ENCODE measurements at regions not wholly inside any gene's neighbourhood (a gene's known extent, or its start where the extent isn't known, plus 50 kb on each side); places are given as distances from the start of the nearest gene placed in this dataset.

DNA sequence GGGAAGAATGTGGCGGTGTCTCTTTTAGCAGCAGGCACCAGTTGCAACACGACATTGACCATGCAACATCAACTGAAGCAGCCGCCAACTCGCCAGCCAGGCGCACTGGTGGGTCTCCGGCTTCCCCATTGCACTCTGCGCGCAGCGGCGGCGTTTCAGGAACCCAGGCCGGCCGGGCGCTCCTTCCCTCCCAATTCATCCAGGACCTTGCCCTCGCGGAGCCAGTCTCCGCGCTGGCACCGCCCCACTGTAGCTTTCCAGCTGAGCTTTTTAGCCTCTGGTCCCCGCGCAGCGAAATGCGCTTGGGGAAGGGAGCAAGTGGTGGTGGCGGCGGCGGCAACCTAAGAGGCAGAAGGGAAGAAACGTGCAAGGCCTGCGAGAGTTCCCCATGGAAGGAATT, 297.9 kb upstream of the RIMS1 start:
- no peak for DNase-seq (ENCODE audit: low read depth)
- no peak overlapping the region for H3K4me3 ChIP-seq (ENCODE audit: low read depth, low read length)
- TF ChIP-seq, protein P1, sequence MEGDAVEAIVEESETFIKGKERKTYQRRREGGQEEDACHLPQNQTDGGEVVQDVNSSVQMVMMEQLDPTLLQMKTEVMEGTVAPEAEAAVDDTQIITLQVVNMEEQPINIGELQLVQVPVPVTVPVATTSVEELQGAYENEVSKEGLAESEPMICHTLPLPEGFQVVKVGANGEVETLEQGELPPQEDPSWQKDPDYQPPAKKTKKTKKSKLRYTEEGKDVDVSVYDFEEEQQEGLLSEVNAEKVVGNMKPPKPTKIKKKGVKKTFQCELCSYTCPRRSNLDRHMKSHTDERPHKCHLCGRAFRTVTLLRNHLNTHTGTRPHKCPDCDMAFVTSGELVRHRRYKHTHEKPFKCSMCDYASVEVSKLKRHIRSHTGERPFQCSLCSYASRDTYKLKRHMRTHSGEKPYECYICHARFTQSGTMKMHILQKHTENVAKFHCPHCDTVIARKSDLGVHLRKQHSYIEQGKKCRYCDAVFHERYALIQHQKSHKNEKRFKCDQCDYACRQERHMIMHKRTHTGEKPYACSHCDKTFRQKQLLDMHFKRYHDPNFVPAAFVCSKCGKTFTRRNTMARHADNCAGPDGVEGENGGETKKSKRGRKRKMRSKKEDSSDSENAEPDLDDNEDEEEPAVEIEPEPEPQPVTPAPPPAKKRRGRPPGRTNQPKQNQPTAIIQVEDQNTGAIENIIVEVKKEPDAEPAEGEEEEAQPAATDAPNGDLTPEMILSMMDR (IDR thresholded peaks at IDR 0.05; ENCODE audit: control insufficient read depth, extremely low read depth, insufficient read depth), result no peak

DNA sequence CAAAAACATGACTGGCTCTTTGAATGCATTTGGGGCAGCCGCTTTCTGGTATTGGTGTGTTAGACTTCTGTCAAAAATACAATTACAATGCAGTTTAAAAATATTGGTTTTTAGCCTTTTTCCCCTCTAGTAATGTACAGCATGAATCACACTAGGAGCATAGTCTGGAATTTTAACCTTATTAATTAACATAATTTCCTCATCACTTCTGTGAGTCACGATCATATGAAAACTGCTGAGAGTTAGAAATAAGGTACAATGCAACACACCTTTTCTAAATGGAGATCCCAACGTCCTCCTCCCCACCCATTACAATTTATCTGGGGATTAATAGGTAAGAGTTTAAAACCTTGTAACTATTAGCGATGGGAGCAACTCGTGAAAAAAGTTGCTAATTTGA, 297.1 kb upstream of the RIMS1 start:
- DNase-seq (ENCODE audit: low read depth), result no peak

DNA sequence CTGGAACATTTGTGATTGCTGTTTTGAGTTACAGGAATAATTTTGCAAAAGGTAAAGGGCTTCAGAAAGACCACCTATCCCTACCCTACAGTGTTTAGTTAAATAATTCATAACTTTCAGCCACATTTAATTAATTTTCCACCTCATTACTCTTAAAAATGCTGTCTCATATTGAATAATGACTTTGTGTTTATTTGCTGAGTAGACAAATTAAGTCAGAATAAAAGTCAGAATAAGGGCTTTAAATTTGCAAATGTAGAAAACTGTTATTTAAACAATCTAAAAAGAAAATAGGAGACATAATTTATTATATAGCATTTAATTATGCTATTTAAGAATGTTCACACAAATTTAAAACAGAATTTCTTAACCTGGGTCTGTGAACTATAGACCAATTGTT, 293.7 kb upstream of the RIMS1 start:
- no peak for DNase-seq (ENCODE audit: low read depth)
- TF ChIP-seq, protein P1 (IDR thresholded peaks at IDR 0.05; ENCODE audit: control insufficient read depth, extremely low read depth, insufficient read depth), result no peak

More for the DNA sequence above, 297.1 kb upstream of the RIMS1 start:
- TF ChIP-seq, protein P1 (IDR thresholded peaks at IDR 0.05; ENCODE audit: control insufficient read depth, extremely low read depth, insufficient read depth), result no peak
- H3K4me3 ChIP-seq (ENCODE audit: low read depth, low read length), result no peak overlapping the region

DNA sequence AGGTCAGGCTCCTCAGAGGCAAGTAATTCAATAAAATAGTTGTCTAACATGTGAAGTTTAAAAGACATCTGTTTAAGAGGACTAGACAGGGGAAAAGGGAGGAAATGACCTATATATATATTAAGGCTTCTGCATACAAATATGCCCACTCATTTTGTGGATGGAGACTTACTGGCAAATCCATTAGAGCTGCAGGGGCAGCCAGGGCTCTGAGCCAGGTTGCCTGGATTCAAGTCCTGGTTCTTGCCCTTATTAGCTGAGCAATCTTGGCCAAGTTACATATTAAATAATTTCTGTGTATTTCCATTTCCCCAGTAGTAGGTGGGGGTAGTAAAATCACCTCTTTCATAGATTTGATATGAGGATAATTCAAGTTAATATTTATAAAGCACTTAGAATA, 287.0 kb upstream of the RIMS1 start:
- DNase-seq (ENCODE audit: low read depth), result no peak
- H3K4me3 ChIP-seq (ENCODE audit: low read depth, low read length), result no peak overlapping the region
- TF ChIP-seq, protein P1 (IDR thresholded peaks at IDR 0.05; ENCODE audit: control insufficient read depth, extremely low read depth, insufficient read depth), result no peak

More for the DNA sequence above, 293.7 kb upstream of the RIMS1 start:
- H3K4me3 ChIP-seq (ENCODE audit: low read depth, low read length), result no peak overlapping the region

DNA sequence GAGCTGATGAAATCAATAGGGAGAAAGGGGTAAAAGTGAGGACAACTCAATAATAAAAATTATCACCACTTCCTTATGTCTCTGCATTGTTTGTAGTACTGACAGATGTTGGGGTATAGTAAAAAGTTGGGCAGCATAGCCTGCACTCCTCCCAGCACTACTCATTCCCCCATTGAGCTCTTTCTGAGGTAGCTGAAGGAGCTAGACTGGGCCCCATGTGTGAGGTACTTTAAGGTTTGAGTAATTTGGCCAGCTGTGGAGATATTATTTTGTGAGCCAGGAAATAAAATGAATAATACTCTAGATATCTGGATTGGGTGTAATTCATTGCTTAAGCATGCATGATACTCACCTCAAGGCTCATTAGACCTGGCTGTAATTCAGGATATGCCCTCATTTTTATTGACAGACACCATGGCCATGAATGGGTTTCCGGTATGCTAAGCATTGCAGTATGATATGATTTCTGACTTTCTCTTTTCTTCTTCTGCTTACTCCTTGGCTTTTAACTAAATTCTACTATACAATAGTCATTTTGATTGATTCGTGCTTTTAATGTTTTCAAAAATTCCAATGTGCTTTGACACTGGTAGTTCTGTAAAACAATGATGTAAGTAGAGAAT, 283.9 kb upstream of the RIMS1 start:
- TF ChIP-seq, protein P1 (IDR thresholded peaks at IDR 0.05; ENCODE audit: control insufficient read depth, extremely low read depth, insufficient read depth), result no peak
- no peak for DNase-seq (ENCODE audit: low read depth)
- no peak overlapping the region for H3K4me3 ChIP-seq (ENCODE audit: low read depth, low read length)

DNA sequence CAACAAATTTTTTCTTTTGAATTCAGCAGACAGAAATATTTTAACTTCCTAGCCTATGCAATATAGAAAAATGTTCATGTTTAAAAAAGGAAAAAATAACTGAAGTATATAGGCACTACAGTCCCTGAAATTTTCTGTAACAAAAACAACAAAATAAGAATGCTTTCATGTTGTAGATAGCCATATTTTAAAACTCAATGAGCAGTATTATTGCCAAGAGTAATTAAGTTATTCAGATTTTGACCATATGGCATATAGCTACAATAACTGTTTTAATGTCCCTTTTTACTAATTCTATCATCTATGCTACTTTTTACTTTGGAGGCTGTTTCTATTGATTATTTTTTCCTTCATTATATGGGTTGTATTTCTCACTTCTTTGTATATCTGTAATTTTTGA, 283.3 kb upstream of the RIMS1 start:
- DNase-seq (ENCODE audit: low read depth), result no peak
- TF ChIP-seq, protein P1 (IDR thresholded peaks at IDR 0.05; ENCODE audit: control insufficient read depth, extremely low read depth, insufficient read depth), result no peak
- H3K4me3 ChIP-seq (ENCODE audit: low read depth, low read length), result no peak overlapping the region

DNA sequence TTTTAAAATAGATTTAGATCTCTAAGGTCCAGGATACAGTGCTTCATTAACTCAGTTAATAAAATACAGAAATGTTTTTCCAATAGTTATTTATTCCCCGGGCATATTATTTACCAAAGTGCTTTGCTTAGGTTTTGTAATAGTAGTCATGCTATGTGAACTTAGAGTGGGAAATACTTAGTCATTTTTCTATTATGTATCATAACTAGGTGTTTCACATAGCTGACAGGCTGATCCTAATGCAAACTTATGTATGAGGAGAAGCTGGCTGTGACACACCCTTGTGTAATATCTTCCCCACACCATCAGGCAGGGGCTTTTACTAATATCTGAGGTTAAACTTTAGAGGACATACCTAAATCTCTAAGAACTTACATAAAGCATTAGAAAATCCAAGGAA, 277.7 kb upstream of the RIMS1 start:
- TF ChIP-seq, protein P1 (IDR thresholded peaks at IDR 0.05; ENCODE audit: control insufficient read depth, extremely low read depth, insufficient read depth), result no peak
- DNase-seq (ENCODE audit: low read depth), result no peak
- no peak overlapping the region for H3K4me3 ChIP-seq (ENCODE audit: low read depth, low read length)
